ENCODE measurements at regions not wholly inside any gene's neighbourhood (a gene's known extent, or its start where the extent isn't known, plus 50 kb on each side); places are given as distances from the start of the nearest gene placed in this dataset.

DNA sequence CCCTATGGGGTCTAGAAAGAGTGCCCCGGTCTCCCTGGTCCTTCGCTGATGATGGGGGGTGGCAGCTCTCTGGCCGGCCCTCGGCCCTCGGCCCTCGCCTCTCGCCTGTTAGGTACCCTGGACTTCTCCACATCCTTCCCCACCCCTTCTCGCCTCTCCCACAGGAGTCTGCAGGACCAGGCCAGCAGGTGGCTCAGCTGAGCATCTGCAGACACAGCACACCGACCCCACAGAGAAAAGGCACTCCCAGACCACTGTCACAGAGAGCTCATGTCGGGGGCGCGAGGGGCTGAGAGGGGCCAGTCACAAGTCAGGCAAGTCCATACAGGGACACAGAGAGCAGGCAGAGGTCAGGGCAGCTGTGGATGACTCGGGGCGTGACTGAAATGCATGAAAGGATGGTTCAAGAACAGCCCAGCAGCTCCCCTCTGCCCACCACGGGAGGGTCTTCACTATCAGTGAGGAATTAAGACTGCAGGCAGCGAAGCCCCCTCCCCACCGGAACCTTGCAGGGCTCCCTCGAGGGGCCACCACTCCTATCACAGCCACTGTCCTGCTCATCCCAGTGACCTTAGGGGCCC, 181.7 kb upstream of the NSMCE3 start:
- no peak for DNase-seq

GRCh38 chr15:29449136-29449535, 179.5 kb upstream of the NSMCE3 start:
- DNase-seq, result no peak

- no peak for DNase-seq
Observed at GRCh38 chr15:29448320-29448719, 178.7 kb upstream of the NSMCE3 start.

DNA sequence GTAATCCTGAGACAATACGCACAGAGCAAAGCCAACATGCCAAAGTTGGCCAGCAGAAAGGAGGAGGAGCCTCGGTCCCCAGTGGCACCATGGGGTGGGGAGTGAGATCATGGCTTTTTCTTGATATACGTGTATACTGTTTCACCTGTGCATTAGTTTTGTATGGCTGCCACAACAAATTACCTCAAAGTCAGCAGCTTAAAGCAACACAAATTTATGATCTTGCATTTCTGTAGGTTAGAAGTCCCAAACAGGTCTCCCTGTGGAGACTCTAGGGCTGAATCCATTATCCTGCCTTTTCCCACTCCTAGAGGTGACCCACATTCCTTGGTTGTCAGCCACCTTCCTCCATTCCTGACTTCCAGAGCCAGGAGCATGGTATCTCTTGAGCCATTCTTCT, 176.9 kb upstream of the NSMCE3 start:
- no peak for DNase-seq

- DNase-seq, result no peak
Observed at GRCh38 chr15:29442532-29442931, 172.9 kb upstream of the NSMCE3 start.

- no peak for DNase-seq
Observed at GRCh38 chr15:29440541-29440940, 170.9 kb upstream of the NSMCE3 start.

DNA sequence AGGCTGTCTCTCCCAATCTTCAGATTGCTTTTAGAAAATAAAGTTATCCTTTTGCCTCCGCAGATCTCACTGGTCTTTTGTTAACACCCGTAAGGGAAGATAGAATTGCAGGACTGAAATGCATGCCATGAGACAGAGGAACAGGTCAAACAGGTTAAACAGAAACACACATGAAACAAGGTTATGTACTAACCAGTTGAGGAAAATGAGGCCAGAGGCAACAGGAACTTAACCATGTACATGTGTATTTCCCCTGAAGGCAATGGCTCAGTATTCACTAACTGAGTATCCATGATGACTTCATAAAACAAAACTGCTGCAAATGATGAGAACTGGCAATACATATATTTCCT, 169.1 kb upstream of the NSMCE3 start:
- no peak for DNase-seq

DNA sequence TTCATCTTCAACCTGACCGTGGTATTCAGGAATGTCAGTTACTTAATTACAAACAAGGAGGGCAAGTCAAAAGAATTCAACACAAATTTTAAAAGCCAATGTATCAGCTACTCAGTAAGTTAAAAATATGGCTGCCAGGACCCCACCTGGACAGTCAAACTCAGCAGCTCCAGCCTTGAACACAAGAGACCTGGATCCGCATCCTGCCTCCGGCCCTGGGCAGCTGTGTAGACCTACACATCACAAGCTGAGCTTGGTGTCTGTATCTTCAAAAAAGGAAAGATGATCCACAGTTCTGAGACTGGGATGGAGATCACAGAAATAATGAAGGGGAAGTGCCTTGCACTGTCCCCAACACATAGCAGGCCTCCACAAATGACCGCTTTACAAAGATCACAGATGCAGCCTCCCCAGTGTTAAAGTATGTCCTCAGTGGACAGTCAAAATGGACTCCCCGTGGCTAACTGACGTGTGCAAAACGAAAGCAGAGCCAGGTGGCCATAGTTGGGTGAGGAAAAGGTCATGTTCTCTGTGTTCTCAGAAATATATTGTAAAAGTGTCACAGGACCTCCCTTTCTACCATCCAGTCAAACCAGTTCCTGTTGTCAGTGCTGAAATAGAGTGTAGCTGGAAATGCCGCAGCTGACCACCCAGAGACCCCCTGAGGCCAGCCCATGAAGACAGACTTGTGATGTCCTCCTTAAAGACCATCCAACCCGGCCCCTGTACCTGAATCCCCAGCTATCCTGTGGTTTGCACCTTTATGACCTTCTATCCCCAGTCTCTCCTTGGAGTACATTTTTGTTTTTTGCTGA, 168.5 kb upstream of the NSMCE3 start:
- no peak for DNase-seq

GRCh38 chr15:29435811-29436210, 166.2 kb upstream of the NSMCE3 start:
- no peak for DNase-seq

DNA sequence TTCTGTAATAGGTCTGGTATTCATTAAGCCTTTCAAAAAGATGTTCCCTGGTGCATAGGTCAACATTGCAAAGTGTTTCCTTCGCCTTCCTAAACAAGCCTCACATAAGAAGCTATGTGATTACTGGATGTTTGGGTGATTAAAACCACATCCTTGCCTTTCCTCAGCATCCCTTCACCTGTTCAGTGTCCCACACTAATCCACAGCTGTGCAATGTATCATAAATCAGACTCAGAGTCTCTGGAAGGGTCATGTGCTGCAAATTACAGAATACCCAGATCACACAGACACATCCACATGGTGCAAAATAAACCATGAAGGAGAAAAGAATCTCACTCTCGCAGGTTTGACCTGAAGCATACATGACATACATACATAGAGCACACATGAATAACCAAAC, 164.7 kb upstream of the NSMCE3 start:
- DNase-seq, result no peak

GRCh38 chr15:29433507-29434248, 164.1 kb upstream of the NSMCE3 start:
- DNase-seq, result no peak

DNA sequence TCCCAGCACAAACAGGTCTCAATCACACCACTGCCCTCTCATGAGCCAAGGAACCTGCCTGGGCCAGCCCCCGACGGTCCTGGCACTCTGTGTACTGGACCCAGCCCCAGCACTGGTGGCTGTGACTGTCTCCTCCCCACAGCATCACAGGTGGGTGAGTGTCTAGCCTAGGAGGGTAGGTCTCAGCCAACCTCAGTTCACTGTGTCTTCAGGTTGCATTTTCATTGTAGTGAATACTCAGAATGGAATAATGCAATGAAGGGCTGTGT, 163.4 kb upstream of the NSMCE3 start:
- no peak for DNase-seq

DNA sequence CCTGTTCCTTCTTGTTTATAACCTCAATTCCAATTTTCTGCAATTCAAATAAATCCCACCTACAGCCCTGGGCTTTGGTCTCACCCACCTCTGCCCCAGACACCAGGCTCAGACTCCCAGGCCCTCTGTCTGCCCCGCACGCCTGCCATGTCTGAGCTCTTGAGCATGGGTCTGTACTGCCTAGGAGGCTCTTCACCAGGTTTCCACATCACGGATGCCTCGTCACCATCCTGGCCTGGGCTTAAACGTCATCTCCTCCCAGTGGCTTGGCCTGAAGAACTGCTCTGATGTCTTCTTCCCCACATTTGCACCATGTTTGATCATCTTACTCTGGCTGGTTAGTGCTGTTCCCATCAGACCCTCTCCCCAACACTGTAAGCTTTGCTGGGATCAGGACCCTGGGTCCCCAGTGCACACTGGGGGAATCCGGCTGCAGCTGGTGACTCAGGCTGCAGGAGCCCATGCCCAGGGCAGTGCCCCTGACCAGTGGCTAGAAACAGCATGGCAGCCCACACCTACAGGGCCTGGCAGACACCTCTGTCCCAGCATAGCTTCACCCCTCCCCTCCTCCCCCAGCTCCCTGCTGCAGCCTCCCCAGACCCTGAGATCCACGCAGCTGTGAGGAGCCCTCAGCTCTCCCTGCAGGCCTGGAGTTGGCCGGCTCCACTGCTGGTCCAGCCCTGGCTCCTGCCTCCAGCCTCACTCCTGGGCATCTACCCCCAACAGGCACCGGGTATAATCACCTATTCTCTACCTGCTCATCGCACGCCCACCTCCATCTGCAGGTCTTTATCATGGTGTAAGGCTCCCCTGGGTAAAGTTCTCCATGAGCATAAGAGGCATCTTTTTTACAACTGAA, 162.8 kb upstream of the NSMCE3 start:
- DNase-seq, result no peak

DNA sequence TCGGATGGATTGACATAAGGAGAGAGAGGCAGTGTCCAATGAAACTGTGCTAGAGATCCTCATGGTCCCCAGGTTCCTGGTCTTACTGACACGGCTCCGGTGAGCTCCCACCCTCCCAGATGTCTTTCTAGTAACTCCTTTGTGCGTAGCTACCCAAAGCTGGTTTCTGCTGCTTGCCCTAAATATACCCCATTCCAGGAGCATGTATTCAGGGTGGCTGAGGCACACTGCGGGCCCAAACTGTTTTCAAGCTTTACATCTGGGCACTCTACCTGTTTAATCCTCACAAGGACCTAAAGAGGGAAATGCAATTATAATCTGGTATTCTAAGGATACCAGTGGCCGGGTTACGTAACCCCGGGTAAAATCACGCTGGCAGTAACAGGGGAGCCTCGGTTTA, 161.2 kb upstream of the NSMCE3 start:
- no peak for DNase-seq

DNA sequence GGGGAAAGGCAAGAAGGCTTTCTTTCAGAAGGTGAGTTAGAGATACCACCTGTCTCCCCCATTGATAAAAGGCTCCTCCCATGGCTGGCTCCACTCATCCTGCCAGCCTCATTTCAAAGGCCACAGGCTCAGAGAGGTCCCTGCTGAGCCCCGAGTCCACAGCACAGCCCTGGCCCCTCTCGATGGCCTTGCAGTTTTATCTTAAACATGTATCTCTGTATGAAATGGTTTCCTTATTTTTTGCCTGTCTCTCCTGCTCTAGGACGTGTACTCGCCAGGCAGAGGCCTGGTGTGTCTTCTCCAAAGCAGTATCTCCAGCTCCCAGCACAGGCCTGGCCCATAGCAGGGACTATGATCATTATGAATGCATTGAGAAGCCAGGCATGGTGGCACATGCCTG, 160.5 kb upstream of the NSMCE3 start:
- DNase-seq, result no peak

DNA sequence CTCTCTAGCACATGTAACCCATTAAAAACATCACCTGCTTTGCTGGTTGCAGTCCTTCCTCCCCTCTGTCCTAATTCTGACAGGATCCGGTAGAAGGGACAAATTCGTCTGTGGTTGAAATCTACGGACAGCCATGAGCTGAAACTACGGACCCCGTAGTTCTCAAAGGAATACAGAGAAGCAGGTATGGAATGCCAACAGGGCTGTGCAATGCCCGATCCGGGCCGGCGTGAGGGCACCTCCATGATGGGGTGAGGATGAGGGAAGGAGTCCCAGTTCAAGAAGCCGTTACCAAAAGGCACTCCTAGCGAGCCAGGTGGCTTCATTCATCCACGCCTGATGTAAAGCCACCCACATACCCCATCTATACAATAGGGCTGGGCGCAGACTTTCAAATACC, 160.0 kb upstream of the NSMCE3 start:
- no peak for DNase-seq

DNA sequence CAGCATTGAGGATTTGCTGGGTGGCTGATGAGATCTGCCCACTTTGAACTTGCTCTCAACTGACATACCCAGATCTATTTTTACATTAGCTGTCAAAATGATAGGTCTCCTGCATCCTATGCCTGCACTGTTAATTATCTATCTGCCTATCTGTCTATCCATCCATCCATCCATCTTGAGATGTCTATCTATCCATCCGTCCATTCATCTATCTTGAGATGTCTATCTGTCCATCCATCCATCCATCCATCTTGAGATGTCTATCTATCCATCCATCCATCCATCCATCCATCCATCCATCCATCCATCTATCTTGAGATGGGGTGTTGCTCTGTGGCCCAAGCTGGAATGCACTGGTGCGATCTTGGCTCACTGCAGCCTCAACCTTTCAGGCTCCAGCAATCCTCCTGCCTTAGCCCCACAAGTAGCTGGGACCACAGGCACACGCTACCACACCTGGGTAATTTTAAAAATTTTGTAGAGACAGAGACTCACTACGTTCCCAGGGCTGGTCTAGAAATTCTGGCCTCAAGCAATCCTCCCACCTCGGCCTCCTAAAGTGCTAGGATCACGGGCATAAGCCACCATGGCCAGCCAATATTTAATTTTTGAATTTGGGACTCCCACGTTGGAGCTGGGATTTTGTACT, 159.4 kb upstream of the NSMCE3 start:
- no peak for DNase-seq

DNA sequence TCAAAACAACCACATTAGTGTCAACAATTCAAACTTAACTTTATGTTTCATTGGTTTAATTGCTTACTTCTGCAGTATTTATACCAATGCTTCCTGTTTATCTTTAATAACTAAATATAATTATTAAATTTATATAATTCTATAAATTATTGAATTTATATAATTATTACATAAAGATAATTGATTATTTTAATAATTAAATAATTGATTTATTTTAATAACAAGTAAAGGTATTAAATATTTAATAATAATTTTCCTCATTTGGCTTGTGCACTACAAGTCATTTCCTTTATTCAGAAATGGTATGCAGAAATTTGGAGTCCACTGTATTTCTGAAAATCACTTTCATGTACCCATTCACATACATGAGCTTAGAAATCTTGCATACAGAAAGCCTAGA, 156.2 kb upstream of the NSMCE3 start:
- no peak for DNase-seq

GRCh38 chr15:29424118-29424517, 154.5 kb upstream of the NSMCE3 start:
- no peak for DNase-seq

GRCh38 chr15:29422606-29423005, 153.0 kb upstream of the NSMCE3 start:
- no peak for DNase-seq

- DNase-seq, result no peak
Observed at GRCh38 chr15:29420188-29420587, 150.6 kb upstream of the NSMCE3 start.

GRCh38 chr15:29418931-29419330, 149.3 kb upstream of the NSMCE3 start:
- DNase-seq, result no peak

DNA sequence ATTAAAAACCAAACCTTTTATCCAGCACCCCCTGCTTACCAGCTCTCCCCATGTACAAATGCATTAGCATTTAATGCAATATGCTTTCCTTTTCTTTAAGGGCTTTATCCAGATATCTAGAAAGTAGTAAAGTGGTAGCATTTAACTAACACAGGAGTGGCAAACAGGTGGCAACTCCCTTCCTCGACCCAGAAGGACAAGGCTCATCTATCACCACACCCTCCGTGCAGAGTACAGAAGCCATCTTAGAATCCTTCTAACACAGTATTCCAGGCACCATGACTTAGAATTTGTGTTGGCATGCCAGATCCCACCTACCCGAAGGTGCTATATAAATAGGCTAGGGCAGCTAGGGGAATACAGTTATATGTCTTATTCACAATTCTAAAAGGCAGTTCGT, 148.6 kb upstream of the NSMCE3 start:
- no peak for DNase-seq
